SK-N-SH (cell line): ENCODE measurements at regions not wholly inside any gene's neighbourhood (a gene's known extent, or its start where the extent isn't known, plus 50 kb on each side); places are given as distances from the start of the nearest gene placed in this dataset.

Source experiments
- CTCF ChIA-PET: fragments of 300-600, 350-600 bp; formaldehyde crosslinking; extraction: SDS; loops from one replicate; lab custom pipeline; 2021; lab: Yijun Ruan, JAX
- POLR2A ChIA-PET: fragments of 350-600 bp; sonication (Branson Sonifier 250); formaldehyde crosslinking; extraction: SDS; loops from one replicate; lab custom pipeline; 2020; ENCODE audit warnings: antibody characterized with exemption, inconsistent platforms; lab: Yijun Ruan, JAX
- DNase-seq: peaks from one replicate; pipeline ENCODE4 v3.0.0; 2012
- H2AFZ ChIP-seq: fragments of 200-600 bp; sonication (generic); 2 replicates; pipeline ENCODE4 v1.8.1; 2016; ENCODE audit warnings: antibody characterized with exemption, mild to moderate bottlenecking, low read depth
- H3F3A ChIP-seq: fragments of 200-600 bp; sonication (generic); replicated peaks from 2 replicates; pipeline ENCODE3; 2016; ENCODE audit warnings: antibody characterized with exemption, mild to moderate bottlenecking; ENCODE audit not compliant: insufficient read depth
- H3K27ac ChIP-seq, 2 experiments: fragments of 200-500 bp in 1 of 2; fragments of 200-600 bp in 1 of 2; sonication (Bioruptor generic) in 1 of 2; sonication (generic), shearing (Covaris generic) in 1 of 2; 2 replicates each; pipeline versions ENCODE4 v1.5.1 to v1.6.1; 2014 to 2016; ENCODE audit warnings: low read depth in 2 of 2, inconsistent platforms in 1 of 2, low read length in 1 of 2, mild to moderate bottlenecking in 1 of 2, mixed read lengths in 1 of 2
- H3K27me3 ChIP-seq: fragments of 200-600 bp; sonication (generic), shearing (Covaris generic); 2 replicates; pipeline ENCODE4 v1.6.1; 2016; ENCODE audit warnings: mixed run types; ENCODE audit not compliant: insufficient read depth
- H3K36me3 ChIP-seq, 2 experiments: fragments of 200-500 bp in 1 of 2; fragments of 200-600 bp in 1 of 2; sonication (Bioruptor generic) in 1 of 2; sonication (generic) in 1 of 2; replicated peaks in 1 of 2; 2 replicates each; pipeline versions ENCODE3 to v1.5.1; 2014 to 2016; ENCODE audit warnings: low read length in 1 of 2, mild to moderate bottlenecking in 1 of 2; ENCODE audit not compliant: insufficient read depth in 2 of 2, control insufficient read depth in 1 of 2
- H3K4me1 ChIP-seq, 2 experiments: fragments of 200-500 bp in 1 of 2; fragments of 200-600 bp in 1 of 2; sonication (Bioruptor generic) in 1 of 2; sonication (generic), shearing (Covaris generic) in 1 of 2; 2 replicates each; pipeline versions ENCODE4 v1.5.1 to v1.6.1; 2014 to 2016; ENCODE audit warnings: low read depth in 1 of 2, low read length in 1 of 2, mixed run types in 1 of 2; ENCODE audit not compliant: insufficient read depth in 2 of 2, control insufficient read depth in 1 of 2
- H3K4me2 ChIP-seq: fragments of 200-600 bp; sonication (generic), shearing (Covaris generic); 2 replicates; pipeline ENCODE4 v1.6.1; 2017; ENCODE audit warnings: mixed run types
- H3K4me3 ChIP-seq, 2 experiments: fragments of 200-500 bp in 1 of 2; fragments of 200-600 bp in 1 of 2; sonication (Bioruptor generic) in 1 of 2; sonication (generic), shearing (Covaris generic) in 1 of 2; 2 replicates each; pipeline versions ENCODE4 v1.5.1 to v1.8.1; 2014 to 2016; ENCODE audit warnings: low read depth in 2 of 2, inconsistent platforms in 1 of 2, low read length in 1 of 2, mild to moderate bottlenecking in 1 of 2, mixed read lengths in 1 of 2, moderate library complexity in 1 of 2
- H3K79me2 ChIP-seq: fragments of 200-600 bp; sonication (generic); 2 replicates; pipeline ENCODE4 v1.8.1; 2017; ENCODE audit warnings: mild to moderate bottlenecking; ENCODE audit not compliant: insufficient read depth
- H3K9ac ChIP-seq: fragments of 200-600 bp; sonication (generic); 2 replicates; pipeline ENCODE4 v1.6.1; 2017; ENCODE audit warnings: mixed run types
- H3K9me2 ChIP-seq: fragments of 200-600 bp; sonication (generic); 2 replicates; pipeline ENCODE4 v1.6.1; 2017; ENCODE audit warnings: mixed run types
- H3K9me3 ChIP-seq: fragments of 200-600 bp; sonication (generic); 2 replicates; pipeline ENCODE4 v1.6.1; 2017; ENCODE audit warnings: mixed run types, mild to moderate bottlenecking, moderate library complexity
- H4K20me1 ChIP-seq: fragments of 200-600 bp; sonication (generic); 2 replicates; pipeline ENCODE4 v1.6.1; 2017; ENCODE audit warnings: mild to moderate bottlenecking, mixed run types; ENCODE audit not compliant: insufficient read depth
- CHD2 ChIP-seq: fragments of 150-350 bp; IDR thresholded peaks from 2 replicates; pipeline ENCODE4 v1.6.1; 2018; ENCODE audit warnings: low read length; ENCODE audit not compliant: partially characterized antibody
- CTCF ChIP-seq: fragments of 200-600 bp; sonication (generic); IDR thresholded peaks from 2 replicates; pipeline ENCODE4 v1.6.1; 2017; ENCODE audit warnings: antibody characterized with exemption, mild to moderate bottlenecking, moderate library complexity
- EP300 ChIP-seq, 2 experiments: IDR thresholded peaks; 2 replicates each; pipeline versions ENCODE4 v1.4.0 to v1.6.1; 2012; ENCODE audit warnings: borderline replicate concordance in 1 of 2, low read depth in 1 of 2, low read length in 1 of 2
- FOXJ3 ChIP-seq: sonication (generic); formaldehyde crosslinking; IDR thresholded peaks from 2 replicates; pipeline ENCODE4 v1.5.1; 2020; ENCODE audit warnings: mild to moderate bottlenecking, missing genetic modification reagents
- GATA2 ChIP-seq: sonication (generic); formaldehyde crosslinking; IDR thresholded peaks from 2 replicates; pipeline ENCODE4 v1.5.0; 2020; ENCODE audit warnings: mild to moderate bottlenecking, missing genetic modification reagents
- IRF3 ChIP-seq: fragments of 150-350 bp; IDR thresholded peaks from 2 replicates; pipeline ENCODE4 v1.6.1; 2016; ENCODE audit warnings: mild to moderate bottlenecking, low read depth, low read length
- MEF2A ChIP-seq: IDR thresholded peaks from 2 replicates; pipeline ENCODE4 v1.4.0; 2012; ENCODE audit warnings: low read depth, borderline replicate concordance
- MXI1 ChIP-seq: IDR thresholded peaks from 2 replicates; pipeline ENCODE4 v1.6.1; 2012; ENCODE audit warnings: mild to moderate bottlenecking, low read depth, low read length, improper control_type of control experiment
- NFIC ChIP-seq: IDR thresholded peaks from 2 replicates; pipeline ENCODE4 v1.4.0; 2012; ENCODE audit warnings: borderline replicate concordance
- NRF1 ChIP-seq: IDR thresholded peaks from 2 replicates; pipeline ENCODE4 v1.6.1; 2012; ENCODE audit warnings: low read depth, mild to moderate bottlenecking, low read length
- PBX3 ChIP-seq: IDR thresholded peaks from 2 replicates; pipeline ENCODE4; 2012
- POLR2AphosphoS5 ChIP-seq: IDR thresholded peaks from 2 replicates; pipeline ENCODE4 v1.6.1; 2012; ENCODE audit warnings: low read depth, low read length
- RAD21 ChIP-seq: IDR thresholded peaks from 2 replicates; pipeline ENCODE4 v1.6.1; 2012; ENCODE audit warnings: mild to moderate bottlenecking, low read length
- RXRA ChIP-seq: IDR thresholded peaks from 2 replicates; pipeline ENCODE4 v1.4.0; 2012; ENCODE audit warnings: low read depth, mild to moderate bottlenecking, borderline replicate concordance
- SIN3A ChIP-seq: IDR thresholded peaks from 2 replicates; pipeline ENCODE4 v1.6.1; 2012; ENCODE audit warnings: low read depth, mild to moderate bottlenecking, low read length, moderate library complexity, borderline replicate concordance
- SMC3 ChIP-seq: IDR thresholded peaks from 2 replicates; pipeline ENCODE4 v1.6.1; 2012; ENCODE audit warnings: low read depth, low read length, improper control_type of control experiment
- TAF1 ChIP-seq: IDR thresholded peaks from 2 replicates; pipeline ENCODE4 v1.6.1; 2012; ENCODE audit warnings: low read depth, mild to moderate bottlenecking, low read length, moderate library complexity, borderline replicate concordance
- TCF12 ChIP-seq: IDR thresholded peaks from 2 replicates; pipeline ENCODE4 v1.4.0; 2012
- TEAD4 ChIP-seq: IDR thresholded peaks from 2 replicates; pipeline ENCODE4 v1.4.0; 2012; ENCODE audit warnings: mild to moderate bottlenecking, borderline replicate concordance; ENCODE audit not compliant: insufficient read depth
- YY1 ChIP-seq: IDR thresholded peaks from 2 replicates; pipeline ENCODE4 v1.4.0; 2012; ENCODE audit warnings: low read depth, mild to moderate bottlenecking
- WGBS: methylation state at CpG from one replicate; pipeline ENCODE4 v1.1.6; 2017; ENCODE audit warnings: low lambda C conversion rate; 5-methylcytosine and 5-hydroxymethylcytosine counted together

GRCh38 chr13:44170731-44171130 lies 202.9 kb upstream of the SERP2 start:
- 71% methylated on average over 1 of the region's 1 CpG for WGBS
- no peaks in the 10 kb centered on the region for H3K9me3 ChIP-seq
- peaks cover 0 to 7% of the 10 kb centered on the region in 2 experiments; a peak in 1 of 4 replicates for H3K4me1 ChIP-seq
- no peak for TF ChIP-seq EP300 (IDR thresholded peaks at IDR 0.05; ENCODE audit: borderline replicate concordance in 1 of 2, low read depth in 1 of 2, low read length in 1 of 2)
- TF ChIP-seq IRF3, result no peak
- no peak for TF ChIP-seq FOXJ3 (CRISPR knock-in tag)
- TF ChIP-seq PBX3, result no peak
- TF ChIP-seq TCF12, result no peak
- TF ChIP-seq MEF2A, result no peak
- TF ChIP-seq MXI1, result no peak
- no peak for TF ChIP-seq GATA2 (CRISPR knock-in tag)
- no peak for TF ChIP-seq NFIC
- no peak for TF ChIP-seq TAF1
- no peak for TF ChIP-seq NRF1
- no peak for TF ChIP-seq YY1
- TF ChIP-seq RXRA, result no peak
- TF ChIP-seq RAD21, result no peak
- no peak for TF ChIP-seq CTCF
- no peak for TF ChIP-seq SMC3
- no peak for TF ChIP-seq CHD2
- TF ChIP-seq SIN3A, result no peak
- TF ChIP-seq POLR2AphosphoS5, result no peak
- TF ChIP-seq TEAD4, result no peak
- H3K4me3 ChIP-seq, result no peak overlapping the region
- H3K79me2 ChIP-seq, result no peaks in the 10 kb centered on the region
- H4K20me1 ChIP-seq, result no peaks in the 10 kb centered on the region
- DNase-seq, result no peak
- no peak overlapping the region for H2AFZ ChIP-seq
- no peaks in the 10 kb centered on the region for H3K27me3 ChIP-seq
- POLR2A ChIA-PET, result no interaction called here
- CTCF ChIA-PET, result no interaction called here
- no peak overlapping the region for H3K27ac ChIP-seq
- no peak overlapping the region for H3K9ac ChIP-seq
- H3K36me3 ChIP-seq, result no peaks in the 10 kb centered on the region
- no peaks in the 10 kb centered on the region for H3F3A ChIP-seq
- no peak overlapping the region for H3K4me2 ChIP-seq
- no peaks in the 10 kb centered on the region for H3K9me2 ChIP-seq
